Right lobe of liver (tissue), 6 donors: ENCODE measurements at regions not wholly inside any gene's neighbourhood (a gene's known extent, or its start where the extent isn't known, plus 50 kb on each side); places are given as distances from the start of the nearest gene placed in this dataset.
A peak's percentile ranks its signal among the peaks of the same experiment; 100 is the strongest.
"Not testable (repeated sequence)": the region's sequence is repeated elsewhere in the genome, so short reads cannot be mapped to it uniquely, and the experiment has no call there.

ENCODE experiments used
- ATAC-seq, 4 donors: fragments of 200-7000 bp; cut with Tn5 transposase; one replicate each; pipeline ENCODE4 v1.9.1; 2020; ENCODE audit warnings: mild to moderate bottlenecking in 4 of 4, moderate library complexity in 4 of 4
- DNase-seq, 3 donors: peaks; one replicate each; pipeline ENCODE4 v3.0.0-alpha.2; 2020
- H3K27ac ChIP-seq, 3 donors: fragments of 200-600 bp; one replicate each; pipeline ENCODE4 v1.8.0; 2022
- H3K27me3 ChIP-seq, 2 donors: fragments of 200-600 bp; one replicate each; pipeline ENCODE4 v1.8.0; 2022
- H3K36me3 ChIP-seq, 4 donors: fragments of 200-600 bp; sonication (generic) in 1 of 4; one replicate each; pipeline versions ENCODE4 v1.5.1 to v1.8.0; 2017 to 2022; ENCODE audit warnings: control low read depth in 1 of 4
- H3K4me1 ChIP-seq, 4 donors: fragments of 200-600 bp; sonication (generic) in 1 of 4; one replicate each; pipeline versions ENCODE4 v1.5.1 to v1.8.0; 2017 to 2022; ENCODE audit warnings: control low read depth in 1 of 4
- H3K4me3 ChIP-seq, 3 donors: fragments of 200-600 bp; one replicate each; pipeline ENCODE4 v1.8.0; 2022
- H3K9me3 ChIP-seq, 4 donors: fragments of 200-600 bp; sonication (generic) in 1 of 4; one replicate each; pipeline versions ENCODE4 v1.5.1 to v1.8.0; 2017 to 2022; ENCODE audit warnings: control low read depth in 1 of 4
- CTCF ChIP-seq, 4 donors: fragments of 200-600 bp in 3 of 4; fragments of 450-650 bp in 1 of 4; IDR thresholded peaks; one replicate each; pipeline versions ENCODE4 v1.5.1 to v1.8.0; 2016 to 2022; ENCODE audit warnings: antibody characterized with exemption in 4 of 4, mild to moderate bottlenecking in 2 of 4
- POLR2A ChIP-seq: fragments of 450-650 bp; IDR thresholded peaks from one replicate; pipeline ENCODE4 v1.6.1; 2017; ENCODE audit warnings: antibody characterized with exemption, mild to moderate bottlenecking
- WGBS: methylation state at CpG from one replicate; pipeline ENCODE4 v1.1.6; 2018; ENCODE audit warnings: low coverage, low lambda C conversion rate; ENCODE audit not compliant: insufficient coverage; ENCODE audit errors: missing lambda C conversion rate; 5-methylcytosine and 5-hydroxymethylcytosine counted together
- intact Hi-C, 2 donors: fragments of 100-400 bp; cut with DNase I; formaldehyde crosslinking; loops; one replicate each; pipeline versions ENCODE4 v1.11.2 to v1.14.1; 2022
- donor health status: DM: no; HTN: yes; CAD: no.
- donor health status: DM: no; HTN: no; CAD: no.
- donor health status: DM: no; HTN: no; CAD: no.
- donor health status: DM: no; HTN: yes; CAD: no.
- donor health status: DM: no; HTN: yes; CAD: no.

- H3K27ac ChIP-seq: no peak overlapping the region
- no peaks in the 10 kb centered on the region for H3K27me3 ChIP-seq
- ATAC-seq (peak; percentile 42 to 71 (median 56)), DNase-seq (no peak)
- peaks cover 0 to 5% (median 0%) of the 10 kb centered on the region in 4 donors for H3K4me1 ChIP-seq
- no peaks in the 10 kb centered on the region for H3K36me3 ChIP-seq
- H3K9me3 ChIP-seq: no peaks in the 10 kb centered on the region
- intact Hi-C loops: loop anchor here in 1 of 2 donors (10.0 kb wide), 1 partner anchor 1077 kb away; no protein-coding TSS in a partner anchor
- no peak for TF ChIP-seq POLR2A
- no peak for TF ChIP-seq CTCF (IDR thresholded peaks at IDR 0.05)
- 57% methylated on average over 4 of the region's 4 CpGs for WGBS
- no peak overlapping the region for H3K4me3 ChIP-seq
These were observed 123.2 kb downstream of the GXYLT1 start for GRCh38 chr12:42021469-42021868.

GRCh38 chr12:42020226-42020625 lies 124.4 kb downstream of the GXYLT1 start:
- DNase-seq: no peak
- intact Hi-C loops: loop anchor here in 1 of 2 donors (10.0 kb wide), 1 partner anchor 1075 kb away; no protein-coding TSS in a partner anchor
- Histone ChIP-seq H3K36me3 (no peaks in the 10 kb centered on the region), H3K9me3 (no peaks in the 10 kb centered on the region), H3K4me3 (no peak overlapping the region), H3K27ac (no peak overlapping the region), H3K4me1 (peaks cover 0 to 5% (median 0%) of the 10 kb centered on the region in 4 donors), H3K27me3 (no peaks in the 10 kb centered on the region)
- WGBS: 91% methylated on average over 4 of the region's 4 CpGs
- no peak for ATAC-seq
- TF ChIP-seq POLR2A (no peak), CTCF (IDR thresholded peaks at IDR 0.05) (no peak)

DNA sequence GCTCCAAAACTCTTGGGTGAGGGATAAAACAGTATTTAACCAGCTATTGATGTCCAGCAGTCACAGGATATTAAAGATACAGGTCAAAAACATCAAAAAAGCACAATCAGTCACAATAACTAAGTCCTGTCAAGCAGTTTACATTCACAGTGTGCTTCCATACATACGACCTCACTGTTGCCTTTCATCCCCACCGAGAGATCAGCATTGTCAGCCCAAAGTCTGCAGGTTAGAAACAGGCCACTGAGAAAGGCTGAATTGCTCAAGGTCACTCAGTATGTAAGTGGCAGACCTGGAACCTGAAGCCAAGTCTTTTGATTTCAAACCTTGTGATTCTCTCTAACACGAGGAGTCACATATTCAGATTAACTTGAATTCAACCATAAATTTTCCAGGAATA lies 124.9 kb downstream of the GXYLT1 start:
- Histone ChIP-seq H3K9me3 (no peaks in the 10 kb centered on the region), H3K27ac (no peak overlapping the region), H3K4me3 (no peak overlapping the region), H3K27me3 (no peaks in the 10 kb centered on the region), H3K4me1 (peaks cover 0 to 5% (median 0%) of the 10 kb centered on the region in 4 donors), H3K36me3 (no peaks in the 10 kb centered on the region)
- 50% methylated on average over 3 of the region's 3 CpGs for WGBS
- ATAC-seq: no peak
- DNase-seq: no peak
- TF ChIP-seq CTCF (IDR thresholded peaks at IDR 0.05) (no peak), POLR2A (no peak)
- intact Hi-C loops: loop anchor here in 1 of 2 donors (10.0 kb wide), 1 partner anchor 1075 kb away; no protein-coding TSS in a partner anchor

- 57% methylated on average over 3 of the region's 6 CpGs for WGBS
- DNase-seq: no peak
- TF ChIP-seq CTCF (IDR thresholded peaks at IDR 0.05) (no peak), POLR2A (no peak)
- intact Hi-C loops: no loop called here
- Histone ChIP-seq H3K27ac (no peak overlapping the region), H3K36me3 (no peaks in the 10 kb centered on the region), H3K4me3 (no peak overlapping the region), H3K27me3 (no peaks in the 10 kb centered on the region), H3K9me3 (no peaks in the 10 kb centered on the region), H3K4me1 (no peaks in the 10 kb centered on the region)
- ATAC-seq: peak in 1 of 4 donors; percentile 12
These were observed 127.6 kb downstream of the GXYLT1 start for GRCh38 chr12:42017051-42017450.

GRCh38 chr12:42015051-42015461 lies 129.6 kb downstream of the GXYLT1 start:
- Histone ChIP-seq H3K4me3 (no peak overlapping the region), H3K27me3 (no peaks in the 10 kb centered on the region), H3K4me1 (no peaks in the 10 kb centered on the region), H3K36me3 (no peaks in the 10 kb centered on the region), H3K27ac (no peak overlapping the region), H3K9me3 (no peaks in the 10 kb centered on the region)
- intact Hi-C loops: no loop called here
- ATAC-seq: no peak
- TF ChIP-seq POLR2A: no peak
- no peak for DNase-seq

- H3K36me3 ChIP-seq, H3K9me3 ChIP-seq, DNase-seq, H3K27ac ChIP-seq, H3K27me3 ChIP-seq, intact Hi-C loops, ATAC-seq, H3K4me1 ChIP-seq, H3K4me3 ChIP-seq: not testable (repeated sequence)
- 100% methylated on average over 1 of the region's 2 CpGs for WGBS
These were observed 132.2 kb downstream of the GXYLT1 start for GRCh38 chr12:42012501-42012900.
